ENCODE measurements at regions not wholly inside any gene's neighbourhood (a gene's known extent, or its start where the extent isn't known, plus 50 kb on each side); places are given as distances from the start of the nearest gene placed in this dataset.
"Not testable (repeated sequence)": the region's sequence is repeated elsewhere in the genome, so short reads cannot be mapped to it uniquely, and the experiment has no call there.

- not testable (repeated sequence) for DNase-seq (ENCODE audit: low read depth in 4 of 4, low spot score in 3 of 4)
Observed at GRCh38 chr4:187505798-187506141, 489.8 kb upstream of the ZFP42 start.

- no peak for DNase-seq (ENCODE audit: low read depth in 4 of 4, low spot score in 3 of 4)
Observed at GRCh38 chr4:187516224-187516623, 479.3 kb upstream of the ZFP42 start.

GRCh38 chr4:187541666-187542065 lies 453.9 kb upstream of the ZFP42 start:
- no peak for DNase-seq (ENCODE audit: low read depth in 4 of 4, low spot score in 3 of 4)

DNA sequence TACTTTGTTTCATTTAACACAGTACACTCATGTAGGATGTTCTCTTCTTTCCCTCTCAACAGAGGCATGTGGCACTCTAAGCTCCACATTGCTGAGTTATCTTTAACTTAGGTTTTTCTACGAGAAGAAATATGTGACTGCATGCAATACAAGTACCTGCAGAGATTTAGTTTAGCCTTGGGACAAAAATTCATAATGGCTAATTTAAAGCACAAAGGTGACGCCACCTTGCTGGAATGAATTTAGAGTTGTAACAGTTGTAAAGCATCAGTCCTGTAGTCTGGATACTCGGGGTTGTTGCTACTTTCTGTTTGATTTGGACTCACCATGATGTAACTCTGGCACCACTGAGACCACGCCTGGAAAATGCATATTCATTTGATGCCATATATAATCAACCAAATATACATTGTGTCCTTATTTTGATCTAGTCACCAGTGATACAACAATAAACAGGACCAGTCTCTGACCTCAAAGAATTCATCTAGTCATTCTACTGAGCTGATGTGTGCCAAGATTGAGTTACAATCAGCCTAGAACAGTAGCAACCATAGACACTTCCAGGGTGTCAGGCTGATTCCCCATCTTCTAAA lies 451.0 kb upstream of the ZFP42 start:
- DNase-seq (ENCODE audit: low read depth in 4 of 4, low spot score in 3 of 4), result no peak

DNA sequence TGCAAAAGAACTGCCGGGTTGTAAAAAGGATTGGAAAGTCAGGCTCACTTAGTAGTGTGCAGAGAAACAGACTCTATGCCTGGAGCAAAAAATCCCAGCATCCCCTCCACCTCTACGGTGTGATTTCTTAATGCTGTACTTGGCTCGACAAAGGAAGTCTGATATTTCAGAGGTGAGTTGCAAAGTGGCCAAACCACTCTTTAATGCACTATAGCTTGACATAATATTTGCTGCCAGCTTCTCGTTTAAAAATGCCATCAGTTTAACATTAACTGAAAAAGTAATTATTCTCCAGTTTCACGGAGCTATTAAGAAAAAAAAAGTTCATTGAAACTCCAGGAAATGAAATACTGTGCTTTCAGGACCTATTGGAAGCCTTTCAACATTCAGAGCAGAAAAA lies 448.3 kb upstream of the ZFP42 start:
- peak in 3 of 4 donors; percentile 30 to 49 (median 36) for DNase-seq (ENCODE audit: low read depth in 4 of 4, low spot score in 3 of 4)

DNA sequence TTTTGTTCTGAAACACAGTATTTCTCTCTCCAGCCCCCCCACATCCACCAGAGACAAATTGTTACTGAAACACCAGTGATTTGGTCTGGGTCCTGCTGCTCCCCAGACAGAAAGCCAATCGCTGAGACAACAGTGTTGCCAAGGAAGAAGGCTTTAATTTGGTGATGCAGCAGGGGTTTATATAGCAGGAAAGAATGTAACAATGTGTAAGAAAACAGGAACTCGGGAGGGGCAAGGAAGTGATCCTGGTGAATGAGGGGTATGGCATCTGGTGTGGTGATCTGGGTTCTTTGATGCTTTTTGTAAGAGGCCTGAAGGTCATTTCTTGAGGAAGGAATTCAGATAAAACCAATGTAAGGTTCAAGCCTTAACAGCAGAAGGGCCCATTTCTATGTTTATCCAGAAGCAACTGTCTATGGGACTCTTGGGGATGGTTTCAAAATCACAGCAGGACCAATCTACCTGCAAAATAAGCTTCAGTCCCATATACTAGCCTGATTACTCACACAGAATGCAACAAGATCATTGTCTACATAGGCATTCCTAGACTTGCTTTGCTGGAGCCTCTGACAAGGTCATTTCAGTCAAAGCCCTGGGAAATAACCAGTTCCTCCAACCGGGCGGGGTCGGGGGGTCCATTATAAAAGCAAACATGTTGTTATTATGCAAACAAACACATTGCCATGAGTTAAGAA lies 445.2 kb upstream of the ZFP42 start:
- no peak for DNase-seq (ENCODE audit: low read depth in 4 of 4, low spot score in 3 of 4)

DNA sequence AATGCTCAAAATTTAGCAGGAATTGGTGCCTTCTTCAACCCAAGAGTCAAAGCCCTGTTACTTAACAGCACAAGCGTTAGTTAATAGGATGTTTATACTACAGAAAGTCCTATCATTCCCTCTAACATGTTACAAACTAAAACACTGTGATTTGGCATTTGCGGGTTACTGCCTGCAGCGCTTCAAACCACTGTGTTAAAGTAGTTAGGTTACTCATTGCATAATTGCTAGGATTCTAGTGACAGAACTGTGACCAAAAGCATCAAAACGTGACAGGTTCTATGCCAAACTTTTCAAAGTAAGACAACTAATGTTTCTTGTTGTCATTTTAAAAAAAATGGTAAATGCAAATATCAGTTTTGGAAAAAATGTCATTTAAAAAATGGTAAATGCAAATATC lies 442.8 kb upstream of the ZFP42 start:
- DNase-seq (ENCODE audit: low read depth in 4 of 4, low spot score in 3 of 4), result no peak

GRCh38 chr4:187555174-187555573 lies 440.4 kb upstream of the ZFP42 start:
- no peak for DNase-seq (ENCODE audit: low read depth in 4 of 4, low spot score in 3 of 4)

GRCh38 chr4:187558391-187558790 lies 437.2 kb upstream of the ZFP42 start:
- DNase-seq (ENCODE audit: low read depth in 4 of 4, low spot score in 3 of 4), result no peak

DNA sequence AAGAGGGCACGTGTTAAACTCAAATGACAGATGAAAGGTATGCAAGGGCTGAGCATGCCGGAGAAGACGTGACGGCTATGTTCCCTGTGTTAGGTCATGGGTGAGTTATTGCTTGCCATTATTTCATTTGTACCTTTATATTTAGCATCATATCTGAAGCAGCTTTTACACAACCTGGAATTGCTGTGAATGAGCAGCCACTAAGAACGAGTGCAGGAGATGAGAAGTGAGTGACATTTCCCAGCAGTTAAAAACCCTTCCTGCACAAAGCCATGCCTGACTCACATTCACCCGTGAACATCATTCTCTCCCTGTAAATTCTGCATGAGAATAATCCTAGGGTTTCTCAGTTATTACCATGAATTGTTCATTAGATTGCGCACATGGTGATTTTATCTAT lies 433.2 kb upstream of the ZFP42 start:
- DNase-seq (ENCODE audit: low read depth in 4 of 4, low spot score in 3 of 4), result no peak

- no peak for DNase-seq (ENCODE audit: low read depth in 4 of 4, low spot score in 3 of 4)
Observed at GRCh38 chr4:187565416-187565815, 430.2 kb upstream of the ZFP42 start.

GRCh38 chr4:187569871-187570270 lies 425.7 kb upstream of the ZFP42 start:
- no peak for DNase-seq (ENCODE audit: low read depth in 4 of 4, low spot score in 3 of 4)

GRCh38 chr4:187575706-187576105 lies 419.9 kb upstream of the ZFP42 start:
- no peak for DNase-seq (ENCODE audit: low read depth in 4 of 4, low spot score in 3 of 4)

GRCh38 chr4:187576751-187577150 lies 418.8 kb upstream of the ZFP42 start:
- DNase-seq (ENCODE audit: low read depth in 4 of 4, low spot score in 3 of 4), result no peak

DNA sequence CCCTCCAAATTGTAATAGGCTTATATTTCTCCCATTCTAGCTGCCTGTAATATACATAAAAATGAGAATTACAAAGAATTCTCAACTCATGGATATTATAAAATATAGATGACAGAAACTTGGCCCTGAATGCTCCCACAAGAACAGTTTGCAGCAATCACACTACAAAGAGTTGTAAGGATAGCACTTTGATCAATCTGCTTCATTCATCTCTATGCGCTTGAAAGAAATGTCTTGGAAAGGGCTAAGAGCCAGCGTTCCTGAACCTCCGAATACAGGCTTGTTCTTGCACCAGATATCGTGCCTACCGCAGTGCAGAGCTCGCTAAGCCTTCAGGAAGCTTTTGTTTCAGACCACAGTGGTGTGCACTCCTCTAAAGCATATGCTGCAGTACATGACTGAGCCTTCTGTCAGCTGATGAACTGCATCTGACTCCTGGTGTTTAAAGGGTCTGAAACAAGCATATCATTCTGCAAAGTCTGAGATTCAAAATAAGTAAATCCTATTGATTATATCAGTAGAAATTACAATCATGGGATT lies 417.6 kb upstream of the ZFP42 start:
- DNase-seq (ENCODE audit: low read depth in 4 of 4, low spot score in 3 of 4), result no peak

- no peak for DNase-seq (ENCODE audit: low read depth in 4 of 4, low spot score in 3 of 4)
Observed at GRCh38 chr4:187586892-187587291, 408.7 kb upstream of the ZFP42 start.

- no peak for DNase-seq (ENCODE audit: low read depth in 4 of 4, low spot score in 3 of 4)
Observed at GRCh38 chr4:187598196-187598595, 397.4 kb upstream of the ZFP42 start.

DNA sequence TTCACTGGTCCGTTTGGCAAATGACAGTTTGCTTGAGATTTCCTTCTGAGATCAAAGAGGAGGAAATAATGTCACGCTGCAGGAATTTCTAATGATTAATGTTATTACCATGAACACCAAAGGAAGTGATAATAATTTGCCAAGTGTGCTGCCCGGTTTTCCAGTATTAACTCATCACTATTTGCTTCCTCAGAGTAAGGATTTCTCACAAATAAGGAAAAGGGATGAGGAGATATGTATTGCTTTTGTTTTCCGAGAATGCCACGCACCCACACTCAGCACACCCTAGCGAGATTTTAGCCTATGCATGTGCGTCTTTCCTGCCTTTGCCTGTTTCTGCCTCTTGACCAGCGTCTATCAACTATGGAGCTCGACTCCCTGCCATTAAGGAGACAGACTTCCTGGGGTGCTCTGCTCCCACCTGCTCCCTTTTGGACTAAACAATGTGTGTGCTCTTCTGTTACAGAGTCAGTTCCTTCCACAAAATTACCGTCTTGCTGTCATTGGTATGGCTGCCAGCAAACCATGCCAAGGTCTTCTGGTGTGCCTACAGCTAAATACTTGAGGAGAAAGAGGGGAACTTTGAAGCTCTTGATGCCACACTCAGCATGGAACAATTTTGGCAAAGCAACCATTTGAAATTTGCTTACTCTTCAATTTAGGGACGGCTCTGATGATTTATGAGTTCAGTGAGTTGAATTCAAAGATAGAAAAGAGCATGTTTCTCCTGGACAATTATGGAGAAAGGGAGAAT lies 393.1 kb upstream of the ZFP42 start:
- no peak for DNase-seq (ENCODE audit: low read depth in 4 of 4, low spot score in 3 of 4)

GRCh38 chr4:187603093-187604025 lies 392.2 kb upstream of the ZFP42 start:
- DNase-seq (ENCODE audit: low read depth in 4 of 4, low spot score in 3 of 4), result no peak

DNA sequence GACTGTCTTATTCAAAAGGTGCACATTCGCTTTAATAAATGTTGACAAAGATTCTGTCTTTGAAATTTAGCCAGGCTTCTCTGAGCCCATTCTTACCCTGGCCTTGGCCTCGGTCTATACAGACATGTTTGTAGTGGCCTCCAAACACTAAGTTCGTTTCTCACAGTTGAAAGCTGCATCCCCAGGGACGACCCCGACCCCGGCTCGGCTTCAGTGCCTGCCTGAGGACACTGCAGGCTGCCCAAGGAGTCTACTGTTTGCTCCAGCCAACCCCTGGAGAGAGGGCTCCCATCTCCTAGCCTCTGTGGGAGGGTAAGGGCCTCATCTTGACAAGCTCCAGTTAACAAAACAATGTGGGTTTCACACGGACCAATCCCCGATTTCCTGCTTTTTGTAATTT lies 390.6 kb upstream of the ZFP42 start:
- no peak for DNase-seq (ENCODE audit: low read depth in 4 of 4, low spot score in 3 of 4)

- peak in 1 of 4 donors; percentile 13 for DNase-seq (ENCODE audit: low read depth in 4 of 4, low spot score in 3 of 4)
Observed at GRCh38 chr4:187606581-187606980, 389.0 kb upstream of the ZFP42 start.
